ENCODE measurements at regions not wholly inside any gene's neighbourhood (a gene's known extent, or its start where the extent isn't known, plus 50 kb on each side); places are given as distances from the start of the nearest gene placed in this dataset.

DNA sequence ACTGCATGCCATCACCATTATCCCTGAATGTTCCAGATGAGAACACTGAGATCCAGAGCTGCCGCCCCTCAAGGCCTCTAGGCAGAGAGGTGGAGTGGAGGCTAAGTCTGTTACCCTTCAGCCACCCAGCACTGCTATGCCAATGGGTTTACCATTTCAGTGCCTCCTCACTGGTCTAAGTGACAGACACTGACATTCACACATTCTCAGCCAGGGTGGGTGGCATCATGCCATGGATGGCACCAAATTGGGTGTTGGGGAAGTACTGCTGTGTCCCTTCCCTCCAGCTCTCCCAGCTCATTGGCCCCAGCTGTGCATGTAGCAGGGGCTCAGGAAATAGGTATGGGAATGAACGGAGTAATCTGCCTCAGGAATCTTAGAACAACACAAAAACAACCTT is 96.8 kb upstream of the PLET1 start:
- DNase-seq: no peak

DNA sequence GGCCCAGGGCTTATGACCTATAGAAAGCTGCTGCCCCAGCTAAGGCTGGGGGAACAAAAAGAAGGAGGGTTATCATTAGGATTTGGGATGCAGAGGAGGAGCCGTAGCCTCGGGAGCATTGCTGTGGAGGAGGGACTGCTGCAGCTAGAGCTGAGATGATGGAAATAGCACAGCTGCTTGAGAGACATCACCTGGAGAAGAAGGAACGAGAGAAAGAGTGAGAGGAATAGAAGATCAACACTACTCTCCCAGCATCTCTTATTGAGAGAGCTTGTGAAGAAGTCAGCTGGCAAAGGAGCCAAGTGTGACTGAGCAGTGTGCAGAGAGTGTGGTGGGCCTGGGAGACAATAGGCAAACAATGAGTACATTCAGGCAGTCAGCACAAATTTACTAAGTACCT is 100.7 kb upstream of the PLET1 start:
- DNase-seq: no peak

- no peak for DNase-seq
Observed at GRCh38 chr11:112363527-112363926, 102.9 kb upstream of the PLET1 start.

- no peak for DNase-seq
Observed at GRCh38 chr11:112364962-112365481, 104.4 kb upstream of the PLET1 start.

DNA sequence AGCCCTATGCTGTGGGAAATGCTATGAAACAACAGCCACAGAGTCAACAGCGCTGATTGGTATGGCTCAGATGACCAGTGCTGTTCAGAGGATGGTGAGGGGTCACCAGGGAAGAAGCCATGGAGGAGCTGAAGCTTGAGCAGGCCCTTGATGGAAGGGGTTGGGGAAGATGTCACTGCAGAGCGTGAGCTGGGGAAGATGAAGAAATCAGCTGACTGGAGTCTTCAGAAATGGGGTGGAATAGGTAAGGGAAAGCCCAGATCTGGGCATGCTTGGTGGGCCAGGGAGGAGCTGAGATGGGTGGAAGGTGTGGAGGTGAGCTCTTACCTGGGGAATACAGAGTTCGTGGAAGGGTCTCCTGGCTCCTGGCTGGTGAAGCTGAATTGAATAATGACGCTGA is 105.4 kb upstream of the PLET1 start:
- no peak for DNase-seq

- no peak for DNase-seq
Observed at GRCh38 chr11:112366777-112367176, 106.1 kb upstream of the PLET1 start.

DNA sequence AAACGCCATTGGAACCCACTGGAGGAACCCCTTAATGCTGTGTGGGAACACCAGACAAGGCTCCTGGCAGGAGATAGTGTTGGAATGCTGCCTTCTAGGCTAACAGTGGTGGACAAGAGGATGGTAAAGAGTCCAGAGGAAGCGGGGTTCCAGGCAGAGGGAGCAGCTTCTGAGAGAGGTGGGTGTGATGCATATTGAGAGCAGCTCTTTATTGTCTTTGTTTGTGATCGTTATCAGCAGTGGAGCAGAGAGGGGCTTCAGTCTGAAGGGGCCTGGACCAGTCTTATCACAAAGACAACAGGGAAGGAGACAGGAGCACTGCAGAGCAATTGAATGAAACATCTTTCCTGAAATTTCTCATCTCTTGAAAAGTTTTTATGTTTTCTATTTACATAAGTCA is 106.8 kb upstream of the PLET1 start:
- no peak for DNase-seq

DNA sequence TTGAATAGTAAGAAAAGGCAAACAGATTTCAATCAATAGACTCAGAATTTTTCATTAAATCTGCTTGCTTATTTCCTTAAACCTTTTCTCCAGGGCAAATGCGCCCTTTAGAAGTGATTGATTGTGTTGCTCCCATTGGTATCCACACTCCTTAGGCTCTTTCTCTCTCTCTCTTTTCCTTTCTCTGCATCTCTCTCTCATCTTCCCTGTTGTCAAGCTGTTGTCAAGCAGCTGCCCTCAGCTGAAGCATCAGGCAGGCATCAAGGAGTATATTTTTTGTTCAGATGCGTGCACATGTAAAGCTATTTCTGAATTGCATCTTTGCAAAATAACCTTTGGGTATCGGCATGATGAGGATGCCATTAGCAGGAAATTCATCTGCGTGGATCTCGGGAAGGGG is 107.2 kb upstream of the PLET1 start:
- no peak for DNase-seq

DNA sequence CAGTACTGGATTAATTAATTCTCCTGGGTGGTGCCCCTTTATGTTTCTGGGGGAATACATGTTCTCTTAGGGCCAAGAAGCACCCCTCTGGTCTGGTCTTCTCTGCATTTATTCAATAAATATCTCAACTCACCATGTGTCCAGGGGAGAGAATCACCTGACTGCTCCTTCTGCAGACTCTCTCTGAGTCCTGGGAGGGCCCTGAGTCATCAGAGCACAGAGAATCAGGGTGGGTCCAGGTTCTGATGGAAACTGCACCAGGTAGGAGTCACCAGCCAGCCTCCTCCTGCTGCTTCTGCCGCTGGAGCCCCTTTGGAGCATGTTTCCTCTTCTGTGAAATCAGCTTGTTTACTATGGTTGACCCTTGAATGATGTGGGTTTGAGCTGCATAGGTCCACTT is 107.7 kb upstream of the PLET1 start:
- no peak for DNase-seq

DNA sequence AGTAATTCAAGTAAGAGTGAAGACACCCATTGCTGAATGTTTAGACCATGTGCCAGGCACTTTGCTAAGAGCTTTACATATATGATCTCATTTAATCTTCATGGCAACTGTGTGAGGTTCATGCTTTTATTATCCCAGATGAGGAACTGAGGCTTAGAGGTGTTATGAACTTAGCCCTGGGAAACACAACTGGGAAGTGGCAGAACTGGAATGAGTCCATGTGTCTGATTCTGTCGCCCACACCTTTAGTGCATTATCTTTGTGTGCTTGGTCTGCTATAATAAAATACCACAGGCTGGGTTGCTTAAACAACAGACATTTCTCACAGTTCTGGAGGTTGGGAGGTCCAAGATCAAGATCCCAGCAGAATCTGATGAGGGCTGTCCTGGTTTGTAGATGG is 108.7 kb upstream of the PLET1 start:
- no peak for DNase-seq

DNA sequence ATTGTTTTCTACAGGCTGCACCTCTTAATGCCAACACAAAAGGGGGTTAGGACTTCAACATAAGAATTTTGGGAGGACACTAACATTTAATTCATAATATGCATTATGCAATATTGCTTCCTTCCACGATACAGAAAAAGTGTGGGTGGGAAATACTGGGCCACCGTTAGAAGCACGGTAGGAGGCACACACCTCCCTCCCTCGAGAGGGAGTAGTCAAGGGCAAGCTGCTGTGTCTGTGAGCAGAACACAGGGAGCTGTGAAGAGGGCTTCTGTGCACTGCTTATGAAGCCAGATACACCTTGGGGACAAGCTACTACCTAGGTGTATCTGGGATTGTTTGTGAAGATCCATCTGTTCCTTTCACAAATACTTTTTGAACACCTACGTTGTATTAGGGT is 109.3 kb upstream of the PLET1 start:
- no peak for DNase-seq

GRCh38 chr11:112374486-112375140 is 114.0 kb upstream of the PLET1 start:
- DNase-seq: no peak

- DNase-seq: no peak
Observed at GRCh38 chr11:112377946-112378345, 117.3 kb upstream of the PLET1 start.

GRCh38 chr11:112380464-112380863 is 119.8 kb upstream of the PLET1 start:
- DNase-seq: no peak

DNA sequence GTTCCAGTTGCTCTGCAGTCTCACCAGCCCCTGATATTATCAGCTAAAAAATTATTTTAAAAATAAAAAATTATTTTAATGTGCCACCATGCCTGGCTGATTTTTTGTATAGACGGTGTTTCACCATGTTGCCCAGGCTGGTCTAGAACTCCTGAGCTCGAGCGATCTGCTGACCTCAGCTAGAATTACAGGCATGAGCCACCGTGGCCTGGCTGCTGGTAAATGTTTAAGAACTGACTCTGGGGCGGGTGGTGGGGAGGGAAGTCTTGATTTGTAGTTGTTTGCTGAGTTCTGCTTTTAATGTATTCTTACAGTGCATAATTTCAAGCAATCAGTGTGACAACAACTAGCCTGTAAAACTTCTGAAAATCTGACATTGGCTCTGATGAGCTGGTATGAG is 120.9 kb upstream of the PLET1 start:
- DNase-seq: no peak

- DNase-seq: no peak
Observed at GRCh38 chr11:112382561-112382960, 121.9 kb upstream of the PLET1 start.

DNA sequence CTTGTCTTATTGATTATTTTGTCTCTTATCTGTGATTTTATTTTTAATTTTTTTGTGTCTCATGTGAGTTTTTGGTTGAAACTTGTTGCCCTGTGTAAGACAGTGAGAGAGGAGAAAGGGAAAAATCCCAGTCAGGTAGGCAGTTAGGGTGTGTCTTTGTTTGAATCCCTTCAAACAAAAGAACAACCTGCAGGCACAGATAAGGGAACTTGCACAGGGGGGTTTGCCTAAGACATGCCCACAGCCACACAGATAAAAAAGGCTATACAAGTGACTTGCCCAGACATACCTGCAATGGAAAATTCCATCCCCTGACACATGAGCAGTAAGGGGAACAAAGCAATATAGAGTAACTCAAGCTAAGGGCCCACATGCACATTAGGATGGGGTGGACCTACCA is 127.8 kb upstream of the PLET1 start:
- no peak for DNase-seq

DNA sequence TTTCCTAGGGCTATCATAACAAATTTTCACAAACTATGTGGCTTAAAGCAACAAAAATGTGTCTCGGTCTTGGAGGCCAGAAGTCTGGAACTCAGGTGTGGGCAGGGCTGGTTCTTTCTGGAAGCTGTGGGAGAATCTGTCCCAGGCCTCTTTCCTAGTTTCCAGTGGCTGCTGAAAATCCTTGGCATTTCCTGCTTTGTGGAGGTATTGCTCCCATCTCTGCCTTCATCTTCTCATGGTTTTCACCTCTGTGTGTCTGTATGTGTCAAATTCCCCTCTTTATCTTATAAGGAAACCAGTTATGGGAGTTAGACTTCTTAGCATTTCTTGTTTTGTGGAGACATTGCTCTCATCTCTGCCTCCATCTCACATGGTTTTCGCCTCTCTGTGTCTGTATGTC is 130.4 kb upstream of the PLET1 start:
- DNase-seq: no peak

DNA sequence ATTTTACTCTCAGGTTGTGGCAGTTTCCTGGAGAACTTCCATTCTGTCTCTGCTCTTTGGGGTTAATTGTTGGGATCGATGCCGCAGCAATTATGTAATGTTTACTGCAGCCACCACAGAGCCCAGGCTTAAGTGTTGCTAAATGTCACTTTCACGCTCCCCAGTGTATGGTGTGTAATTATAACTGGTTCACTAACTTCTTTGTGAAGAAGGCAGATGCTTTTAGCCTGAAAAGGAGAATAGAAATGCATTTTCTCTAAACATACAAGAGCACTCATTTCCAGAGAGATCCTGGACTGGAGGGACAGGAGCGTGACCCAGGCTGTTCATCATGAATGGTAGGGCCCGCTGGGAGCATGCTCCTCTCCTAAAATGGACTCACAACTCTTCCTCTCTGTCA is 132.2 kb upstream of the PLET1 start:
- DNase-seq: no peak

DNA sequence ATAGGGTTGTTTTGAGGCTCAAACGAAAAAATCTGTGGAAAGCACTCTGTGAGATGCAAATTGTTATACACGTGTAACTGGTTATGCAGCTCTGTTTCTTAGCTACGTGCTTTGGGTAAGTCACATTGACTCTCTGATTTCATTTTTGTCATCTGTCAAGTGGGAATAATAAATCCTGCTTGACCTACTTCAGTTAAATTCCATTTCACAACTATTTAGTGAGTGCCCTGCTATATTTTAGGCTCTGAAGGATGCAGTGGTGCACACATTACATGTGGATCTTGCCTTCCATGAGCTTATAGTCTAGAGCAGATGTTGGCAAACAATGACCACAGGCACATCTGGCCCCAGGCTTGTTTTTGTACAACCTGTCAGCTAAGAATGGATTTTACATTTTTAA is 133.6 kb upstream of the PLET1 start:
- DNase-seq: no peak

DNA sequence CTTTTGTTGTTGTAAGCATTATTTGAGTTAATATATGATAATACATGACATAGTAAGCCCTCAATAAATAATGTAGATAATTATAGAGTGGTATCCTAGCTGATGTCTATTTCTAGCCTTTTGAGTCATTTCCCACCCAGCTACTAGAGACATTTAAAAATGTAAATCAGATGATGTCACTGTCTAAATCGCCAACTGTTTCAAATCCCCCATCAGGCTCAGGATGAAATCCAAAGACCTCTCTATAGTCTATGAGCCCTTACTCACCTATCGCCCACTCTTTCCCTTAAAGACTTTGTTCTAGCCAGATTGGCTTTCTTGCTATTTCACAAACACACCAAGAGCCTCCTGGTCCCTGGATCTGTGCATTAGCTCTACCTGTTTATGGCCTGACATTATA is 135.4 kb upstream of the PLET1 start:
- DNase-seq: no peak

- no peak for DNase-seq
Observed at GRCh38 chr11:112398798-112399478, 138.3 kb upstream of the PLET1 start.

DNA sequence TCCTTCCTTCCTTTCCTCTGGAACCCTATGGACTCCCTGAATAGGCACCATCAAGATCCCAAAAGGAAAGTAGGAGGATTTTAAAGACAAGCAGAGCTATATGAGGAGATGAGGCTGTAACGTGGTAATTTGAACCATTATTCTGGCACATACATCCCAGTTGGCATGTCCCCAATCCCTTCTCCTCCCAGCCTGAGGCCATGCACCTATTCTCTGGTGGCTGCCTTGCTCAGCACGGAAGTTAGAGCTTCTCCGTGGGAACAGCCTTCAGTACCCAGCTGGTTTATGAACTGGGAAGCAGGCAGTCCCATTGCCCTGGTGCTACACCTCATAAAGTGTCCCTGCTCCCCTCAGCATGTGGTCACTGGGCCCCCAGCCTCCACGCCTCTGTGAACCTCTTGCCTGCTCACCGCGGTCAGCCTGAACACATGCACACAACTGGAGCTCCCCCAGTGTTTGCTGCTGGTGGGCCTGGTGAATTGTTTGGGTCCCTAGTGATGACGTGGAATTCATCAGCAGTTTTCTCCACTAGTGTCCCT is 139.9 kb upstream of the PLET1 start:
- DNase-seq: no peak

DNA sequence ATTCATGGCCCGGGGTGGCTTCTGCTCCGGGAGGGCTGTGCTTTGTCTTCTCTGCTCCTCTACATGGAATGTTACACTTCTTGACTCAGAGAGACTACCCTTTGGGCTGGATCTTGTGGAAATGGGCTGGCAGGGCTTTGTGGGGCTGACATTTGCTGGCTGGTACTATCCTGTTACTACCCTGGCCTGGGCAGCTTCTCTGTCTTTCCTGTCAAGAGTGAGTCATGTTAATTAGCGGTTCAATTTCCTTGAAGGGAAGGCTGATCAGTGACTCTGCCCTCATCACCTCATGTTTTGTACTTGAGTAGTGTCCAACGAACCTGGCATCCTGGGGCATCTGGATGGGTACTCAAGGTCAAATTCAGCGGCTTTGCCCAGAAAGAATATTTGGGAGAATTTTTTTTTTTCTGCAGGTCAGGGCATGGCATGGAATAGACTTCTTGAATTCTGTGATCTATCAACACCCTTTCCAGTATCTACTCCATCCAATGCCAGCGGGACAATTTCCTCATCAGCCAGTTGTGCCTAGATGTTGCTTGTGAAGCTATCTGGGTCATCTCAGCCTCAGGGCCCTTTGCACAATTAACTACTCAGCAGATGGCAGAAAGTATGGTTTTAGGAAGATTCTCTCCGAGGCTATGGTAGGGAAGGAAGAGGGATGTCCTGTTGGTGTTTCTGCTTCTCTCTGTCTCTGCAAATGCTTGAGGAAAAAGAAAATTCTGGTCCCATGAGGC is 140.5 kb upstream of the PLET1 start:
- DNase-seq: no peak
